ENCODE measurements at regions not wholly inside any gene's neighbourhood (a gene's known extent, or its start where the extent isn't known, plus 50 kb on each side); places are given as distances from the start of the nearest gene placed in this dataset.

DNA sequence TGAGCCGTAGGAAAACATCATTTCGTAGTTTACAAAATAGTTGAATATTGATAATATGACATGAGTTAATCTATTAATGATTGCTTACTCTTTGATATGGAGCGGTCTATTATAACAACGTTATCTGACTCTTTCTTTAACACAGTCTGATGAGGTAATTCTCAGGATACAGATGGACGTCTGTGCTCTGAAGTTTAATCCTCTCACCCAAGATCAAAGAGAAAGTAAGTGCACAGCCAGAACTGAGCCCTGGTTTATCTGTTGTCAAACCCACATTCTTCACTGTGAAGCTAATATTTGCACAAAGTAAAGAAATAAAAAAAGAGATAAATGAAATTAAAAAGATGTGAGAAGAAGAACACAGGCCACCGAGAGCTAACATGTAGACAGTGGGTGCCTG lies 190.9 kb upstream of the COPS8 start:
- H3K27ac ChIP-seq: no peak overlapping the region
- no peak overlapping the region for H3K4me3 ChIP-seq
- ATAC-seq (no peak), DNase-seq (no peak)
- H3K36me3 ChIP-seq: no peaks in the 10 kb centered on the region
- H3K27me3 ChIP-seq: peaks cover 3 to 10% of the 10 kb centered on the region in 2 donors
- TF ChIP-seq CTCF (IDR thresholded peaks at IDR 0.05): no peak
- no peaks in the 10 kb centered on the region for H3K4me1 ChIP-seq
- peaks cover 0 to 3% of the 10 kb centered on the region in 2 donors for H3K9me3 ChIP-seq
- intact Hi-C loops (cut with DNase I): no loop called here

GRCh38 chr2:236895497-236895896 lies 190.2 kb upstream of the COPS8 start:
- H3K27me3 ChIP-seq: peaks cover 5 to 16% of the 10 kb centered on the region in 2 donors
- no peaks in the 10 kb centered on the region for H3K4me1 ChIP-seq
- no peaks in the 10 kb centered on the region for H3K36me3 ChIP-seq
- intact Hi-C loops (cut with DNase I): no loop called here
- ATAC-seq: no peak
- H3K4me3 ChIP-seq: no peak overlapping the region
- no peak for TF ChIP-seq CTCF (IDR thresholded peaks at IDR 0.05)
- H3K9me3 ChIP-seq: peaks cover 0 to 3% of the 10 kb centered on the region in 2 donors
- no peak overlapping the region for H3K27ac ChIP-seq
- DNase-seq: no peak

DNA sequence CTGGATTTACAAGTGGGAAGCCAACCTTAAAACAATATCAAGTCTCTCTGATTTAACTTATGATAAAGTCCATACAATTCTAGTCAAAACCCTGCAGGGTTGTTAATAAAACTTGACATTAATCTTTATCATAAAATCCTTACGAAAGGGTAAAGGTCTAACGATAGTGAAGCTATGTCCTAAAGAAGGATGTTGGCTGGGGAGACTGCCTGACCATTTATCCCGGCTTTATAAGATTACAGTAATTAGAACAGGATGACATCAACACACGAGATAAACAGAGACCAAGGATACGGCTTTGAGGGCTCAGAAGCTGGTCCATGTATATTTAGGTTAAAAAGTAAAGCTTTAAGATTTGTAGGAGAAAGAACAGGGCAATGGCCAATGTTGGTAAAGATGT lies 189.0 kb upstream of the COPS8 start:
- H3K9me3 ChIP-seq: no peaks in the 10 kb centered on the region
- ATAC-seq (no peak), DNase-seq (no peak)
- peaks cover 5 to 26% of the 10 kb centered on the region in 2 donors for H3K27me3 ChIP-seq
- H3K27ac ChIP-seq: no peak overlapping the region
- intact Hi-C loops (cut with DNase I): no loop called here
- H3K4me3 ChIP-seq: no peak overlapping the region
- TF ChIP-seq CTCF (IDR thresholded peaks at IDR 0.05): no peak
- H3K36me3 ChIP-seq: no peaks in the 10 kb centered on the region
- H3K4me1 ChIP-seq: no peaks in the 10 kb centered on the region

DNA sequence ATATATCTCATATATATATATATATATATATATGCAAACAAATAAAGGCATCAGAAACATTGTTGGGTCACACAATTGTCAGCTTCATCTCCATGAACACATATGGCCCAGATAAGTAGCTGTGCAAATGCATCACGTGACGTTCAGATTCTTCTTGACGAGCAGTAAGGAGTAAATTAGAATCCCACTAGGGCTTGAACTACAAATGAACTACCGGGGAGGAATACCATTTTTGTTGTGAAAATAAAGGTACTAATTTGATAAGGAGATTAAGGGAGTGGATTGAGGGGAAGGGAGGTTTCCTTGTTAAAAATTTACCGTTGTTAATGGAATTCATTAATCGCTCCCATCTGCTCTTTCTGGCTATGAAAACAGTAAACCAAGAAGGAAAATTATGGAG lies 186.5 kb upstream of the COPS8 start:
- no peak overlapping the region for H3K4me3 ChIP-seq
- no peaks in the 10 kb centered on the region for H3K36me3 ChIP-seq
- H3K27ac ChIP-seq: no peak overlapping the region
- DNase-seq: no peak
- H3K9me3 ChIP-seq: no peaks in the 10 kb centered on the region
- H3K4me1 ChIP-seq: no peaks in the 10 kb centered on the region
- H3K27me3 ChIP-seq: peaks cover 5 to 40% of the 10 kb centered on the region in 2 donors
- intact Hi-C loops (cut with DNase I): no loop called here
- no peak for TF ChIP-seq CTCF (IDR thresholded peaks at IDR 0.05)
- ATAC-seq: no peak

- DNase-seq (no peak), ATAC-seq (no peak)
- intact Hi-C loops (cut with DNase I): no loop called here
- Histone ChIP-seq H3K36me3 (no peaks in the 10 kb centered on the region), H3K27ac (no peak overlapping the region), H3K9me3 (no peaks in the 10 kb centered on the region), H3K4me3 (no peak overlapping the region), H3K27me3 (peaks cover 5 to 49% of the 10 kb centered on the region in 2 donors), H3K4me1 (no peaks in the 10 kb centered on the region)
- no peak for TF ChIP-seq CTCF (IDR thresholded peaks at IDR 0.05)
Measured at GRCh38 chr2:236899950-236900640, 185.6 kb upstream of the COPS8 start.

Data from left lung (tissue), 4 donors.